ENCODE measurements at regions not wholly inside any gene's neighbourhood (a gene's known extent, or its start where the extent isn't known, plus 50 kb on each side); places are given as distances from the start of the nearest gene placed in this dataset.

DNA sequence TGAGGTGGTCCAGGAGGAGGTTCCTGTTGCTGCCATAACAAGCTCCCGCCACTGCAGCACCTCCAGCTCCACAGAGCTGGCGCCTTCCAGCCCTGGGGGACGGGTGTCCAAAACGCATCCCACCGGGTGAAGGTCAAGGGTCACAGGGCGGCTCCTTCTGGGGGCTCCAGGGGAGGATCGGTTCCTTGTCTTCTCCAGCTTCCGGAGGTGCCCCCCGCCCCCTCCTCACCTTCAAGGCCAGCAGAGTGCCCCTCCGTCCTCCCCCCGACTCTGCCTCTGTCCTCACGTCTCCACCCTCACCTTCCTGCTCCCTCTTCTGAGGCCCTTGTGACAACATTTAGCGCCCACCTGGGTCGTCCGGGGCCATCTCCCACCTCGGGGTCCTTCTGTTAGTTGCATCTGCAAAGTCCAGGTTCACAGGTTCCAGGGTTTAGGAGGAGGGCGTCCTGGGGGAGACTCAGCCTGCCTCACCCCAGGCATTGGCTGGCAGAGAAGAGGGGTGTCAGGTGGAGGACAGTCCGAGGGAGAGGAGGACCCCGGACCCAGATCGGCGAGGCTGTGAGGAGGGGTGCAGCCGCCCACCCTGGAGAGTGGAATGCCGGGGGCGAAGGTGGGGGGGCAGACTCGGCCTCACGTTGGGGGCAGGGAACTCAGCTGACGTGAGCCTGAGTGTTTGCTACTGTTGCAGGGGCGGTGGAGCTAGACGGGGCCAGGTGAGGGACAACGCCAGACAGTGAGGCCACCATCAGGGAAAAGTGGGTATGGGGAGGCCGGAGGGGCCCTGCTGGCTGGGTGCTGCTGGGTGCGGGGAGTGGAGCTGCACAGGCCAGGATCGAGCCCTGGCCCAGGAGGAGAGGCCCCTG lies 205.5 kb upstream of the C14orf180 start:
- no peak for DNase-seq

GRCh38 chr14:104374718-104375080 lies 204.9 kb upstream of the C14orf180 start:
- no peak for DNase-seq

DNA sequence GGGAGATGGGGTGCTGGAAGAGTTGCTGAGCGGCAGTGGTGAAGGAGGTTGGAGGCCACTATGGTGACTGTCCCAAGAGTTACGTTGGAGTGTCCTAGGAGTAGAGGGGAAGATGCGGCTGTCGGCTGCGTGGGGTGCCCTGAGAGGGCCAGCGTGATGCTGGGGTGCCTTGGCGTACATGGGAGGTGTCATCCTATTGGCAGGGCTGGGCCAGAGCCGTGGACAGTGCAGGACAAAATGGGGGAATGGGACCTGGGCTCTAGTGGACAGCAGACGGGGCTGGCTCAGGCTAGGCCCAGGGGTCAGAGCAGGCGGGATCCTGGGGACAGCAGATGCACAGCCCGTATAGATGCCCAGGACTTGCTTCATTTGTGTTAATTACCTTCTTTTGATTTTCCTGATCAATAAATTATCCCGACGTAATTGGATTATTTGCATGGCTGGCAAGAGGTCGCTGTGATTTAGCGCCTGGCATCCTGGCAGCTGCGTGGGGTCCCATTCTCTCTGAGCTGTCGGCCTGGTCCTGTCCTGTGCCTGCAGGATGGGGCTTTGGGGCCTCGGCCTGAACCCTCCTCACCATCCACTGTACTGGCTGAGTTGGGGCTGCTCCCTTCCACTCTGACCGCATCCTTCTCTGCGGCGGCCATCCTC lies 203.9 kb upstream of the C14orf180 start:
- no peak for DNase-seq

DNA sequence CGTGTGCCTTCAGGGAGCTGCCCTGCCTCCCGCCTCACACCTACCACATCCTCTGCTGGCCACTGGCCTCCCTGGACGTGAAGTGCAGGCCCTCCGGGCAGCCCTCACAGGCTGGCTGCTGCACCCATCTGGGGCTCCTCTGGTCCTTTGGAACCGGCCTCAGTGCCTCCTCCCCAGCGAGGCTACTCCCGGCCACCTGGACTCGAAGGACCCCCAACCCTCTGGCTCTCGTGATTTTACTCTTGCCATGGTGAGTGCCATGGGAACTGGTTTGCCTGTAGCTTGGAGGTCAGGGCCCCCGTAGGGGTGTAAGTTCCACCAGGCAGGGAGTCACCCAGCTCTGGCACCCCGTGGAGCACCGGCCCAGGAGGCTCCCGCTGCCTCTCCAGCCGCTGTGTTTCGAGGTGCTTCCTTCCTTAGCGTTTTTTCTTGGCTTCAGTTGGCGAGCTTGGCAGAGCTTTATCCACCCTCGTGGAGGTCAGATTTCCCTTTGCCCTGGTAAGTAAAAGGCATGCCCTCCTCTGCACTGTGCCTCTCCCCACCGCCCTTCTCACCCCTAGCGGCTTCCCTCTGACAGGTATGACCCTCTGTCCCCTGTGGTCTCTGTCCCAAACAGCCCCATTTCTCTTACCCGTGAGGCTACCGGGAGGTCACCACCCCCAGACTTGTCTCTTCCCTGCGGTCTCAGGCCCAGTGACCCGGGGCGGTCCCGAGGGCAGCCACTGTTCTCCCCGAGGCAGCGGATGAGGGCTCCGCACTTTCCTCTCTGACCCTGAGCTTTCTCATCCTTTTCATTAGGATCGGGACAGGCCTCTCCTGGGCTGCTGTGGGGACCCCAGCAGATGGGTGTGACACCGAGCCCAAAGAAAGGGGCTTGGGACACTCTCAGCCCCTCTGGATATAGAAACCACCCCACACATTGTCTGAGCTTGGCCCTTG lies 203.1 kb upstream of the C14orf180 start:
- no peak for DNase-seq

DNA sequence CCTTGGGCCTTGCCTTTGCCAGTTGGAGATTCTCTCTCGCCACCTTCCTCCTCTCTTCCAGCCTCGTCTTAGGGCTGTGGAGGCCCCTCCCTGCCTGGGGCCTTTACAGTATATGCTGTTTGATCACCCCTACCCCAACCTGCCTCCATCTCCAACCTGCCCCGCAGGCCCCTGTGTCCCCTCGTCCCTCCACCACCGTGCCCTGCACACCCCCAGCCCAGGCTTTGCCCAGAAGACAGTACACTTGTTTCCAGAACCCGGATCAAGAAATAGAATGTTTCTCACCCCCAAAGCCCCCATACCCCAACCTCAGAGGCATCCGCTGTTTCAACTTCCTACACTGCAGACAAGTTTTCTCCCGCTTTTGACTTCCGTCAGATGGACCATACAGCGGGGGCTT lies 202.3 kb upstream of the C14orf180 start:
- no peak for DNase-seq

GRCh38 chr14:104378698-104379113 lies 200.9 kb upstream of the C14orf180 start:
- DNase-seq = no peak

GRCh38 chr14:104382361-104383087 lies 197.0 kb upstream of the C14orf180 start:
- no peak for DNase-seq

- no peak for DNase-seq
Observed at GRCh38 chr14:104383088-104383995, 196.2 kb upstream of the C14orf180 start.

- DNase-seq = peak; percentile 71
Observed at GRCh38 chr14:104383996-104384775, 195.4 kb upstream of the C14orf180 start.

- no peak for DNase-seq
Observed at GRCh38 chr14:104384776-104385071, 194.8 kb upstream of the C14orf180 start.

- DNase-seq = no peak
Observed at GRCh38 chr14:104385111-104385510, 194.5 kb upstream of the C14orf180 start.

- DNase-seq = no peak
Observed at GRCh38 chr14:104385531-104386101, 193.9 kb upstream of the C14orf180 start.

GRCh38 chr14:104386151-104386841 lies 193.3 kb upstream of the C14orf180 start:
- DNase-seq = no peak

DNA sequence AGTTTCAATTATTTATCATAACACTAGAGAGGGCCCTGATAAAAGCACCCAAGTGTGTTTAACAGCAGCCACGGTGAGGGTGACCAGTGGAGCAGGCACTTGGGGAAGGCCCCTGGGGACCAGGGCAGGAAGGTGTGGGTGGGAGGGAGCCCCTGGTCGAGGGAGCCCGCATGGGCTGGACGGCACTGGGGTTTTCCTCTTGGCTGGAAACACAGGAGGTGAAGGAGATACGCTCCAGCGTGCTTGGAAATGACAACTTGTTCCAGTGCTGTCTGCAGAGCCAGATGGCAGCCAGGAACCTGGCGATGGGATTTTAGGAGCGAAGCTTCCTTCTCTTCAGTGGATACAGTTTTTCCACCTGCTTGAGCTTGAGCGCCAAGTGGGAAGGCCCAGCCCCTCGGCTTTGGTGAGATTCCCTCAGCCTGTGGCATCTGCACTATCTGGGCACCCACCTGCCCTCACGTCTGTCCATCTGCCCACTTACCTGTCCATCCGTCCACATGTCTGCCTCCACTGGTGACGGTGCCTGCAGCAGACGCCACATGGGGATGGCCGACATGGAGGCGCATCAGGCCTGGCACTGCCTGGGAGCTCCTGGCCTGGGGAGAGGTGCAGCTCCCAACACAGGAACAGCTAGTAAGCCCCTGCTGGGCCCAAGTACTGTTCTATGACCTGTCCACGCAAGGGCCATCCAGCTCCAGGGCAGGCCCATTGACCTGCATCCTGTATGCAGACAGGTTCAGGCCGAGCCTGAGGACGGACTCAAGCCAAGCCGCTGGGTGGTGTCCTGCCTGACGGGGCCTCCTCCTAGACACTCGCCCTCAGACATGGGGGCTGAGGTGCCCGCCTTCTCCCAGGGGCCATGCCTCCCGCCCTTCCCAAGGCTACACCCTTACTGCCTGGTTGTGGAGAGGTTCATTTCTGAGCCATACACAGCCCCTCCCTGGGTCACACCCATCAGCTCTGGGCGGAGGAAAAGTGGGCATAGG lies 192.2 kb upstream of the C14orf180 start:
- DNase-seq = peak; percentile 18

DNA sequence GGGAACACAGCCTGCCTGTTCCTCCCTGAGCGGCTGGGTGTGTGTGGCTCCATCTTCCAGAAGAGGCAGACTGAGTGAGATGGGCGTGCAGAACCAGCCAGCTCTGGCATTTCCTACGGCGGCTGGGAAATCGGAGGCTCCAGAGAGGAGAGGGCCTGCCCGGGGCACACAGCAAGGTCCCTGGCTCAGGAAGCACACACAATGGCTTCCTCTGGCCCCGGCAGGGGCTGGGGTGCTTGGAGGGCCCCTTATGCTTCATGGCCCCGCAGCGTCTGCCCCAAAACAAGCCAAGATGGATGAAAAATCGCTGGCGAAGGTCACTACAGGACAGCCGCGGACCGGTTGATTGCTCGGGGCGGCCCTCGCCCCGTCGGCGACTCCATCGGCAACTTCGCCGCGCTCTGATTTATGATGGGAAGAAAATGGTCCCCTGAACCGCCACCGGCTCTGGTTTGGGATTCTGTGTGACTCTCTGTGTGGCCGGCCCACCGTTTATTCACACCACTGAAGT lies 191.5 kb upstream of the C14orf180 start:
- no peak for DNase-seq

DNA sequence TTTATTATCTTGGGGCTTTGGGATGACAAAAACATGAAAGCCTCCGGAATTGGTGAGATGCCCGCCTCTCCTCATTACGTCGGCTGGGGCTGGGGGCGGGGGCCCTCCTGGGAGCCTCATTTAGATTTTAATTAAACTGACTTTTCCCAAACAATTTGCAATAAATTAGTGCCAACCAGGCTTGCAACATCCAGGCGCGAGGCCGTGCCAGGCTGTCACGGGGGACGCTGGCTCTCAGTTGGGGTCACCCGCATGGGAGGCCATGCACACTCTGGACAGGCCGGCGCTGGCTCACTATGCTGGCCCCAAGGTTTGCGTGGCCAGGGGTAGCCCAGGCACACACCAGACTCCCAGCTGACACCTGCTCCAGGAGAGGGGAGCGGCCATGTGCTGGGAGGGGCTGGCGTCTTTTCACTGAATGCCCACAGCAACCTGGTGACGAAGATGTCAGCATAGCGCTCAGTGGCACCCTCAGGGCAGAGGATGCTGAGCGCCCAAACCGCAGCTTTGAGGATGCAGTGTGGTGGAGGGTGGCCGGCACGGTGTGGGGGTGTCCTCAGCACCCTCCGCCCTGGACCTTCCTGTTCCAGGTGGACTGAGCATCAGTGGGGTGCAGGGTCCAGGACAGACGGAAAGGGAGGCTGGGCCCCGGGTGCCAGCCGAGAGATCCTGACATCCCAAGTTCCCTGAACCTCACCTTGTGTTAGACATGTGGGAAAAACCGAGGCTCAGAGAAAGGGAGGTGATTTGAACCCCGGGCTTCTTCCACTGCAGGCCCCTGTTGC lies 190.8 kb upstream of the C14orf180 start:
- no peak for DNase-seq

All from hematopoietic multipotent progenitor cell treated with erythropoietin and hydrocortisone succinate and interleukin-3 and kit ligand, for 4 days (in vitro differentiated cells).